ENCODE measurements at regions not wholly inside any gene's neighbourhood (a gene's known extent, or its start where the extent isn't known, plus 50 kb on each side); places are given as distances from the start of the nearest gene placed in this dataset.
"Not testable (repeated sequence)": the region's sequence is repeated elsewhere in the genome, so short reads cannot be mapped to it uniquely, and the experiment has no call there.

GRCh38 chr1:38730511-38731397 lies 128.8 kb downstream of the RRAGC start:
- TF ChIP-seq, protein P1, sequence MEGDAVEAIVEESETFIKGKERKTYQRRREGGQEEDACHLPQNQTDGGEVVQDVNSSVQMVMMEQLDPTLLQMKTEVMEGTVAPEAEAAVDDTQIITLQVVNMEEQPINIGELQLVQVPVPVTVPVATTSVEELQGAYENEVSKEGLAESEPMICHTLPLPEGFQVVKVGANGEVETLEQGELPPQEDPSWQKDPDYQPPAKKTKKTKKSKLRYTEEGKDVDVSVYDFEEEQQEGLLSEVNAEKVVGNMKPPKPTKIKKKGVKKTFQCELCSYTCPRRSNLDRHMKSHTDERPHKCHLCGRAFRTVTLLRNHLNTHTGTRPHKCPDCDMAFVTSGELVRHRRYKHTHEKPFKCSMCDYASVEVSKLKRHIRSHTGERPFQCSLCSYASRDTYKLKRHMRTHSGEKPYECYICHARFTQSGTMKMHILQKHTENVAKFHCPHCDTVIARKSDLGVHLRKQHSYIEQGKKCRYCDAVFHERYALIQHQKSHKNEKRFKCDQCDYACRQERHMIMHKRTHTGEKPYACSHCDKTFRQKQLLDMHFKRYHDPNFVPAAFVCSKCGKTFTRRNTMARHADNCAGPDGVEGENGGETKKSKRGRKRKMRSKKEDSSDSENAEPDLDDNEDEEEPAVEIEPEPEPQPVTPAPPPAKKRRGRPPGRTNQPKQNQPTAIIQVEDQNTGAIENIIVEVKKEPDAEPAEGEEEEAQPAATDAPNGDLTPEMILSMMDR (IDR thresholded peaks at IDR 0.05; ENCODE audit: insufficient read depth, low read length, poor library complexity, severe bottlenecking): no peak
- no peaks in the 10 kb centered on the region; the same call in 1 of the 2 replicates for H3K27me3 ChIP-seq (replicated peaks; ENCODE audit: control insufficient read depth, insufficient read depth, low read length)
- no peak overlapping the region for H3K4me3 ChIP-seq (replicated peaks; ENCODE audit: low read depth, low read length)
- no peaks in the 10 kb centered on the region for H3K36me3 ChIP-seq (ENCODE audit: control insufficient read depth, insufficient read depth, low read length)
- DNase-seq (ENCODE audit: extremely low read depth, insufficient read length): no peak

GRCh38 chr1:38728585-38728908 lies 131.0 kb downstream of the RRAGC start:
- Histone ChIP-seq H3K36me3 (ENCODE audit: control insufficient read depth, insufficient read depth, low read length) (no peaks in the 10 kb centered on the region), H3K4me3 (replicated peaks; ENCODE audit: low read depth, low read length) (no peak overlapping the region), H3K27me3 (replicated peaks; ENCODE audit: control insufficient read depth, insufficient read depth, low read length) (no peaks in the 10 kb centered on the region; the same call in 1 of the 2 replicates)
- TF ChIP-seq, protein P1 (IDR thresholded peaks at IDR 0.05; ENCODE audit: insufficient read depth, low read length, poor library complexity, severe bottlenecking): no peak
- DNase-seq (ENCODE audit: extremely low read depth, insufficient read length): no peak

- DNase-seq (ENCODE audit: extremely low read depth, insufficient read length): no peak
- H3K36me3 ChIP-seq (ENCODE audit: control insufficient read depth, insufficient read depth, low read length): no peaks in the 10 kb centered on the region
- H3K4me3 ChIP-seq (replicated peaks; ENCODE audit: low read depth, low read length): no peak overlapping the region
- TF ChIP-seq, protein P1 (IDR thresholded peaks at IDR 0.05; ENCODE audit: insufficient read depth, low read length, poor library complexity, severe bottlenecking): no peak
- H3K27me3 ChIP-seq (replicated peaks; ENCODE audit: control insufficient read depth, insufficient read depth, low read length): no peaks in the 10 kb centered on the region; the same call in 1 of the 2 replicates
Observed at GRCh38 chr1:38727684-38728584, 131.6 kb downstream of the RRAGC start.

GRCh38 chr1:38725321-38725961 lies 134.1 kb downstream of the RRAGC start:
- not testable (repeated sequence) for DNase-seq (ENCODE audit: extremely low read depth, insufficient read length); H3K27me3 ChIP-seq (replicated peaks; ENCODE audit: control insufficient read depth, insufficient read depth, low read length); H3K36me3 ChIP-seq (ENCODE audit: control insufficient read depth, insufficient read depth, low read length); H3K4me3 ChIP-seq (replicated peaks; ENCODE audit: low read depth, low read length)

DNA sequence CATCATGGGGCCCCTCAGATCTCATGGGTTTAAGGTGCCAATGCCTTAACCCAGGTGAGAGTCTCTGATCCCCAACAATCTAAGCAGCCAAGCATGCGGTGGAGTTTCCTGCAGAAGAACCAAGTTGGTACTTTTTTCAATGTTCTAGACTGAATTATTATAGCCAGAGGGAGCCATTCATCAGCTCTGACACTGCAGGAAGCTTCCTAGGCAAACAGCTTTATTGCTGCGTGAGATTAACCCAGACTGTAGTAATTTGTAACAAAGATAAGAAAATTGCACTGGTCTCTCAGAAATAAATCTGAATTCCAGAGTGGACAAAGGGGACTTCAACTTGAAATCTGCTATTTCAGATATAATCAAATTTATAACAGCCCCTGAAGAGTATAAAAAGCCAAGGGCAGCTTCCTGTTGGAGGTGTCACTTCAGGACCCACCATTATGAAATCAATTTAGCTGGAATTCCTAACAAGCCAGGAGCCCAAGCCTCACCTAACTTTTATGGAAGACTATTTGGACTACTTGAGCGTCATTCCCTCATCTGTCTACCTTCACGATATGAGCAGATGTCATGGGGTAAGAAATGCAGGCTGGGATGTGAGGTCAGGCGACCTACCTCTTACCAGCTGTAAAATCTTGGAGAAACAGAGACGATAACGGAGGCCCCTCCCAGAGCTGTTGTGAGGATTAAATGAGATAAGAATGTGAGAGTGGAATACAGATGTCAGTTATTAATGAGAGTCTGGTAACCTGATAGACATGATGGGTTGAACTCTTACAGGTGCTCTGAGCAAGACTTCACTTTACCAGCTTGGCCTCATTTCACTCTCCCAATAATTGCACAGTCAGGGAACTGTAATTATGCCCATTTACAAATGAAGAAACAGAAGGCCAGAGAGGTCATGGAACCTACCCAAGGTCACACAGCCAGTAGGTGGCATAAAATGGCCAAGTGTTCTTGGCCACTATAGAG lies 135.1 kb downstream of the RRAGC start:
- Histone ChIP-seq H3K27me3 (replicated peaks; ENCODE audit: control insufficient read depth, insufficient read depth, low read length) (no peaks in the 10 kb centered on the region; the same call in 1 of the 2 replicates), H3K4me3 (replicated peaks; ENCODE audit: low read depth, low read length) (no peak overlapping the region), H3K36me3 (ENCODE audit: control insufficient read depth, insufficient read depth, low read length) (no peaks in the 10 kb centered on the region)
- DNase-seq (ENCODE audit: extremely low read depth, insufficient read length): no peak
- TF ChIP-seq, protein P1 (IDR thresholded peaks at IDR 0.05; ENCODE audit: insufficient read depth, low read length, poor library complexity, severe bottlenecking): no peak

All from GM06990 (cell line).